ENCODE measurements at regions not wholly inside any gene's neighbourhood (a gene's known extent, or its start where the extent isn't known, plus 50 kb on each side); places are given as distances from the start of the nearest gene placed in this dataset.
A peak's percentile ranks its signal among the peaks of the same experiment; 100 is the strongest.

DNA sequence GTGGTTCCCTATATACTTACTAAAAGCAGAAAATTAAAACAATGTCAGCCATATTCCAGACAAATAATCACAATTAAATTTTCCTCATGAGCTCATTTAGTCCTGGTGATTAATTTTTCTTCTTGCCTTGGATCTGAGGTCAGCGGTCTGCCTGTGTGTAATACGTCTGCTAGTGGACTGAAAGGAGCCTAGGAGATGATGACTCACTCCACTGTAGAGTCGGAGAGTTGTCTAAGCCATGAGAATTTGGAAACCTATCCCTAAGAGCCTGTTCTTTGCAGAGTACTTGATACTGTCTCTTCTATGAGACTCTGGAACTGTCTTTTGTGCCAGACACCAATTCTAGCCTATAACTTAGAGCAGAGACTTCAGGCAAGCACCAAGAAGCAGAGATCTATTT lies 94.2 kb upstream of the RAB27B start:
- CTCF ChIA-PET: interaction anchor here (1.0 kb wide), 1 partner anchor 41 kb away, joined by 3 read pairs; no protein-coding TSS in a partner anchor
- POLR2A ChIA-PET: interaction anchor here (0.6 kb wide), 1 partner anchor 1485 kb away, joined by 4 read pairs; no protein-coding TSS in a partner anchor
- no peak overlapping the region for H3K4me3 ChIP-seq
- peaks cover 47% of the 10 kb centered on the region for H3K4me1 ChIP-seq
- TF ChIP-seq EP300 (IDR thresholded peaks at IDR 0.05): no peak
- no peak for TF ChIP-seq FOSL2 (IDR thresholded peaks at IDR 0.05)
- TF ChIP-seq FOSL2 (CRISPR knock-in tag; IDR thresholded peaks at IDR 0.05): peak; percentile 86
- no peak for TF ChIP-seq TP53 (CRISPR knock-in tag; IDR thresholded peaks at IDR 0.05)
- TF ChIP-seq, protein P1, sequence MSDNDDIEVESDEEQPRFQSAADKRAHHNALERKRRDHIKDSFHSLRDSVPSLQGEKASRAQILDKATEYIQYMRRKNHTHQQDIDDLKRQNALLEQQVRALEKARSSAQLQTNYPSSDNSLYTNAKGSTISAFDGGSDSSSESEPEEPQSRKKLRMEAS (IDR thresholded peaks at IDR 0.05): no peak
- TF ChIP-seq, protein P2, sequence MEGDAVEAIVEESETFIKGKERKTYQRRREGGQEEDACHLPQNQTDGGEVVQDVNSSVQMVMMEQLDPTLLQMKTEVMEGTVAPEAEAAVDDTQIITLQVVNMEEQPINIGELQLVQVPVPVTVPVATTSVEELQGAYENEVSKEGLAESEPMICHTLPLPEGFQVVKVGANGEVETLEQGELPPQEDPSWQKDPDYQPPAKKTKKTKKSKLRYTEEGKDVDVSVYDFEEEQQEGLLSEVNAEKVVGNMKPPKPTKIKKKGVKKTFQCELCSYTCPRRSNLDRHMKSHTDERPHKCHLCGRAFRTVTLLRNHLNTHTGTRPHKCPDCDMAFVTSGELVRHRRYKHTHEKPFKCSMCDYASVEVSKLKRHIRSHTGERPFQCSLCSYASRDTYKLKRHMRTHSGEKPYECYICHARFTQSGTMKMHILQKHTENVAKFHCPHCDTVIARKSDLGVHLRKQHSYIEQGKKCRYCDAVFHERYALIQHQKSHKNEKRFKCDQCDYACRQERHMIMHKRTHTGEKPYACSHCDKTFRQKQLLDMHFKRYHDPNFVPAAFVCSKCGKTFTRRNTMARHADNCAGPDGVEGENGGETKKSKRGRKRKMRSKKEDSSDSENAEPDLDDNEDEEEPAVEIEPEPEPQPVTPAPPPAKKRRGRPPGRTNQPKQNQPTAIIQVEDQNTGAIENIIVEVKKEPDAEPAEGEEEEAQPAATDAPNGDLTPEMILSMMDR (IDR thresholded peaks at IDR 0.05): no peak
- TF ChIP-seq NFE2L2 (conservative IDR thresholded peaks at IDR 0.05; ENCODE audit: low read length): no peak
- TF ChIP-seq MAFK (IDR thresholded peaks at IDR 0.05; ENCODE audit: partially characterized antibody): no peak
- no peak for TF ChIP-seq NPAS2 (CRISPR knock-in tag; IDR thresholded peaks at IDR 0.05; ENCODE audit: borderline replicate concordance)
- TF ChIP-seq PBX3 (IDR thresholded peaks at IDR 0.05): no peak
- 2% methylated on average over 3 of the region's 3 CpGs for WGBS (ENCODE audit: missing lambda C conversion rate)
- peak overlapping the region; percentile 76 for H3K4me2 ChIP-seq
- ATAC-seq: peak; percentile 94 to 95
- peak; percentile 21 to 69 for DNase-seq (ENCODE audit: low read depth in 1 of 2, low spot score in 1 of 2)
- FAIRE-seq: peak; percentile 59
- H3K27ac ChIP-seq: peak overlapping the region; percentile 69 to 72
- H3K9me3 ChIP-seq: peaks cover 9% of the 10 kb centered on the region; the same call in 1 of the 3 replicates

DNA sequence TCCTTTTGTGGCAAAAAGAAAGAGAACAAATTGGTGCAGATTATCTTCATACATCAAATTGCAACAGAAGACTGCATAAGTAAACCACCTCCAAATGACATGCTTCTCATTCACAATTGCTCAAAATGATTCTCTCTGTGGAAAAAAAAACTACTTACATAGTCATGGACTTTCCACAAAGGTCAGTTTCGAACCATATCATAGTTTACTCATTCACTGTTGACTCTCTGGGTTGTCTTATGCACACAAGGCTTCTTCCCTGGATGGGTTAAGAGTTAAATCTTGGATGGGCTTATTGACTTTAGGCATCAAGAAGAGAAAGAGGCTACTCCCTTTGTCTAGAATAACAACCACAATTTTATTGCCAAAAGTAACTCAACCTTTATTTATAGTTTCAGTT lies 91.3 kb upstream of the RAB27B start:
- WGBS (ENCODE audit: missing lambda C conversion rate): 4% methylated on average over 1 of the region's 1 CpG
- peak in 1 of 2 experiments; percentile 78 for DNase-seq (ENCODE audit: low read depth in 1 of 2, low spot score in 1 of 2)

DNA sequence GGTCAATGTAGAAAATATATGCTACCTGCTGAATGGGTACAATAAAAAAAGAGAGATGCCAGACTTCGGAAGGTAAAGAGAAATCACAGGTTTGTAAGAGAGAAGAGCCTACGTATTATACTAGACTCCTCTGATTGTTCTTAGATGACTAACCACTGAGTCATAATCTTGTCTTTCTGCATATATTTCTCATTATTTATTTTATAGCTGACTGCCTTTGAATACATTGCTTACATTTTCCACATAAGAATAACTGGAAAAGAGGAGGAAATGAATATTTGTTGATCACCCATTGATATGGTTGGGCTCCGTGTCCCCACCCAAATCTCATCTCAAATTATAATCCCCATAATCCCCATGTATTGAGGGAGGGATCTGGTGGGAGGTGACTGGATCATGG lies 90.3 kb upstream of the RAB27B start:
- H3K4me3 ChIP-seq: no peak overlapping the region
- H3K27ac ChIP-seq: peak overlapping the region; percentile 69 to 81; a peak in 5 of 6 replicates
- peak overlapping the region; percentile 55 for H3K4me2 ChIP-seq
- ChIA-PET CTCF (no interaction called here), POLR2A (no interaction called here)
- ATAC-seq (peak; percentile 39 to 63; a peak in 4 of 6 replicates), FAIRE-seq (no peak), DNase-seq (ENCODE audit: low read depth in 1 of 2, low spot score in 1 of 2) (peak; percentile 7 to 58)
- peaks cover 70% of the 10 kb centered on the region for H3K4me1 ChIP-seq
- peaks cover 9% of the 10 kb centered on the region; the same call in 1 of the 3 replicates for H3K9me3 ChIP-seq
- WGBS (ENCODE audit: missing lambda C conversion rate): 4% methylated on average over 3 of the region's 3 CpGs
- TF ChIP-seq KDM1A (IDR thresholded peaks at IDR 0.05; ENCODE audit: low read depth): no peak
- TF ChIP-seq JUNB (IDR thresholded peaks at IDR 0.05): peak; percentile 85
- TF ChIP-seq PBX3 (IDR thresholded peaks at IDR 0.05): no peak
- TF ChIP-seq NFE2L2 (conservative IDR thresholded peaks at IDR 0.05; ENCODE audit: low read length): no peak
- TF ChIP-seq HEYL (CRISPR knock-in tag; IDR thresholded peaks at IDR 0.05): no peak
- no peak for TF ChIP-seq ZNF302 (CRISPR knock-in tag; IDR thresholded peaks at IDR 0.05)
- TF ChIP-seq TP53 (CRISPR knock-in tag; IDR thresholded peaks at IDR 0.05): no peak
- TF ChIP-seq GATA3 (IDR thresholded peaks at IDR 0.05; ENCODE audit: borderline replicate concordance): peak; percentile 30; the same call in 1 of the 2 replicates
- TF ChIP-seq, protein P1 (IDR thresholded peaks at IDR 0.05): no peak
- no peak for TF ChIP-seq CHD2 (IDR thresholded peaks at IDR 0.05; ENCODE audit: low read length, partially characterized antibody)
- TF ChIP-seq HOXA7 (CRISPR knock-in tag; IDR thresholded peaks at IDR 0.05): no peak
- TF ChIP-seq, protein P2 (IDR thresholded peaks at IDR 0.05): no peak
- TF ChIP-seq CBX8 (IDR thresholded peaks at IDR 0.05): no peak
- TF ChIP-seq MAZ (IDR thresholded peaks at IDR 0.05; ENCODE audit: borderline replicate concordance, low read depth, low read length): no peak
- no peak for TF ChIP-seq HDAC2 (IDR thresholded peaks at IDR 0.05)
- no peak for TF ChIP-seq SREBF2 (IDR thresholded peaks at IDR 0.05)
- TF ChIP-seq EP300 (IDR thresholded peaks at IDR 0.05): no peak; a peak in 1 of 5 replicates
- no peak for TF ChIP-seq SMC3 (IDR thresholded peaks at IDR 0.05)
- no peak for TF ChIP-seq POLR2A (IDR thresholded peaks at IDR 0.05; ENCODE audit: low read length)
- peak; percentile 71 for TF ChIP-seq FOSL2 (IDR thresholded peaks at IDR 0.05)
- peak; percentile 84 for TF ChIP-seq FOSL2 (CRISPR knock-in tag; IDR thresholded peaks at IDR 0.05)
- TF ChIP-seq JUN (IDR thresholded peaks at IDR 0.05): no peak

More for the DNA sequence above, 91.3 kb upstream of the RAB27B start:
- CTCF ChIA-PET: interaction anchor here (0.6 kb wide), 1 partner anchor 246 kb away, joined by 4 read pairs; no protein-coding TSS in a partner anchor
- H3K4me2 ChIP-seq: peak overlapping the region; percentile 55
- peaks cover 9% of the 10 kb centered on the region; the same call in 1 of the 3 replicates for H3K9me3 ChIP-seq
- no peak overlapping the region; the same call in 2 of the 3 replicates for H3K4me3 ChIP-seq
- TF ChIP-seq, protein P3, sequence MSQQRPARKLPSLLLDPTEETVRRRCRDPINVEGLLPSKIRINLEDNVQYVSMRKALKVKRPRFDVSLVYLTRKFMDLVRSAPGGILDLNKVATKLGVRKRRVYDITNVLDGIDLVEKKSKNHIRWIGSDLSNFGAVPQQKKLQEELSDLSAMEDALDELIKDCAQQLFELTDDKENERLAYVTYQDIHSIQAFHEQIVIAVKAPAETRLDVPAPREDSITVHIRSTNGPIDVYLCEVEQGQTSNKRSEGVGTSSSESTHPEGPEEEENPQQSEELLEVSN (IDR thresholded peaks at IDR 0.05; ENCODE audit: borderline replicate concordance, low read depth): no peak
- TF ChIP-seq POLR2A (IDR thresholded peaks at IDR 0.05; ENCODE audit: low read length): no peak
- no peak for TF ChIP-seq RFX5 (IDR thresholded peaks at IDR 0.05)
- TF ChIP-seq FOSL2 (IDR thresholded peaks at IDR 0.05): no peak
- TF ChIP-seq FOSL2 (CRISPR knock-in tag; IDR thresholded peaks at IDR 0.05): peak; percentile 62
- TF ChIP-seq JUNB (IDR thresholded peaks at IDR 0.05): peak; percentile 23; the same call in 1 of the 2 replicates
- no peak for TF ChIP-seq RNF2 (IDR thresholded peaks at IDR 0.05; ENCODE audit: borderline replicate concordance, low read depth)
- FAIRE-seq (no peak), ATAC-seq (peak in 1 of 2 experiments; percentile 80; a peak in 3 of 6 replicates)
- POLR2A ChIA-PET: no interaction called here
- H3K4me1 ChIP-seq: peaks cover 62% of the 10 kb centered on the region
- peak overlapping the region; percentile 69 to 74 for H3K27ac ChIP-seq

Measured in A549 (cell line).